ENCODE measurements at regions not wholly inside any gene's neighbourhood (a gene's known extent, or its start where the extent isn't known, plus 50 kb on each side); places are given as distances from the start of the nearest gene placed in this dataset.

GRCh38 chr16:85421338-85422195 is 191.6 kb upstream of the GSE1 start:
- 81% methylated on average over 14 of the region's 24 CpGs for WGBS (ENCODE audit: low lambda C conversion rate)

More at GRCh38 chr16:85421338-85422195, 191.6 kb upstream of the GSE1 start:
- Histone ChIP-seq H3K4me3 (ENCODE audit: low read depth in 2 of 2, low read length in 1 of 2) (no peak overlapping the region), H3K9ac (no peak overlapping the region), H3K9me2 (no peaks in the 10 kb centered on the region), H3K9me3 (no peaks in the 10 kb centered on the region), H3K79me2 (ENCODE audit: insufficient read depth) (no peaks in the 10 kb centered on the region), H4K20me1 (ENCODE audit: insufficient read depth) (peaks cover 8% of the 10 kb centered on the region; the same call in 1 of the 2 replicates), H3K4me1 (ENCODE audit: control insufficient read depth in 1 of 2, insufficient read depth in 2 of 2, low read depth in 1 of 2, low read length in 1 of 2) (peaks cover 0 to 54% of the 10 kb centered on the region in 2 experiments; a peak in 2 of 4 replicates), H3K27me3 (ENCODE audit: insufficient read depth) (no peaks in the 10 kb centered on the region), H2AFZ (ENCODE audit: low read depth) (no peak overlapping the region), H3K36me3 (replicated peaks in 1 of 2; ENCODE audit: control insufficient read depth in 1 of 2, insufficient read depth in 2 of 2, low read length in 1 of 2) (no peaks in the 10 kb centered on the region), H3K27ac (ENCODE audit: low read depth in 2 of 2, low read length in 1 of 2) (no peak overlapping the region), H3K4me2 (no peak overlapping the region), H3F3A (replicated peaks; ENCODE audit: insufficient read depth) (no peaks in the 10 kb centered on the region)
- TF ChIP-seq JUND (IDR thresholded peaks at IDR 0.05), result no peak
- TF ChIP-seq ELF1 (IDR thresholded peaks at IDR 0.05), result no peak
- no peak for TF ChIP-seq IRF3 (IDR thresholded peaks at IDR 0.05; ENCODE audit: low read depth, low read length)
- TF ChIP-seq PBX3 (IDR thresholded peaks at IDR 0.05), result no peak
- no peak for TF ChIP-seq REST (IDR thresholded peaks at IDR 0.05; ENCODE audit: low read depth, low read length)
- no peak for TF ChIP-seq GATA2 (CRISPR knock-in tag; IDR thresholded peaks at IDR 0.05)
- TF ChIP-seq FOXM1 (IDR thresholded peaks at IDR 0.05; ENCODE audit: low read depth), result no peak
- no peak for TF ChIP-seq CHD2 (IDR thresholded peaks at IDR 0.05; ENCODE audit: low read length, partially characterized antibody)
- no peak for TF ChIP-seq TCF12 (IDR thresholded peaks at IDR 0.05)
- no peak for TF ChIP-seq FOSL2 (IDR thresholded peaks at IDR 0.05; ENCODE audit: borderline replicate concordance, low read depth)
- TF ChIP-seq EZH2phosphoT487 (IDR thresholded peaks at IDR 0.05; ENCODE audit: borderline replicate concordance, low read depth), result no peak
- no peak for TF ChIP-seq RXRA (IDR thresholded peaks at IDR 0.05; ENCODE audit: borderline replicate concordance, low read depth)
- TF ChIP-seq ZBTB33 (IDR thresholded peaks at IDR 0.05; ENCODE audit: borderline replicate concordance, low read depth), result no peak
- TF ChIP-seq TAF1 (IDR thresholded peaks at IDR 0.05; ENCODE audit: borderline replicate concordance, low read depth, low read length), result no peak
- no peak for TF ChIP-seq MAX (IDR thresholded peaks at IDR 0.05; ENCODE audit: low read depth)
- no peak for TF ChIP-seq MXI1 (IDR thresholded peaks at IDR 0.05; ENCODE audit: low read depth, low read length)
- CTCF ChIA-PET, result interaction anchor here (0.6 to 4.2 kb wide), 41 partner anchors 8 to 296 kb away, joined by 3 to 23 read pairs (median 4); no protein-coding TSS in a partner anchor
- POLR2A ChIA-PET, result interaction anchor here (1.0 kb wide), 1 partner anchor 139 kb away, joined by 3 read pairs; no protein-coding TSS in a partner anchor
- no peak for DNase-seq
